Activated T-helper 1 cell treated with anti-CD3 and anti-CD28 coated beads, Interleukin-2, amount 50 U/mL, for 16 hours (primary cell): ENCODE measurements at regions not wholly inside any gene's neighbourhood (a gene's known extent, or its start where the extent isn't known, plus 50 kb on each side); places are given as distances from the start of the nearest gene placed in this dataset.
"Not testable (repeated sequence)": the region's sequence is repeated elsewhere in the genome, so short reads cannot be mapped to it uniquely, and the experiment has no call there.

ENCODE experiments used
- DNase-seq, 2 donors: peaks; one replicate each; pipeline ENCODE4 v3.0.0-alpha.2; 2020; ENCODE audit warnings: low read depth in 1 of 2, low spot score in 1 of 2

- DNase-seq: no peak
Observed at GRCh38 chr18:59801576-59801975, 98.2 kb upstream of the PMAIP1 start.

- no peak for DNase-seq
Observed at GRCh38 chr18:59800897-59801296, 98.9 kb upstream of the PMAIP1 start.

- DNase-seq: no peak
Observed at GRCh38 chr18:59799383-59800015, 100.3 kb upstream of the PMAIP1 start.

- DNase-seq: no peak
Observed at GRCh38 chr18:59795882-59796281, 98.7 kb upstream of the CCBE1 start.

- DNase-seq: no peak
Observed at GRCh38 chr18:59792353-59792752, 95.1 kb upstream of the CCBE1 start.

GRCh38 chr18:59790346-59790936, 93.2 kb upstream of the CCBE1 start:
- DNase-seq: not testable (repeated sequence)

- DNase-seq: no peak
Observed at GRCh38 chr18:59788791-59789106, 91.5 kb upstream of the CCBE1 start.

GRCh38 chr18:59787998-59788790, 91.0 kb upstream of the CCBE1 start:
- DNase-seq: no peak

- DNase-seq: no peak
Observed at GRCh38 chr18:59784694-59785093, 87.5 kb upstream of the CCBE1 start.

GRCh38 chr18:59783138-59783537, 85.9 kb upstream of the CCBE1 start:
- DNase-seq: no peak

- no peak for DNase-seq
Observed at GRCh38 chr18:59779979-59780378, 82.8 kb upstream of the CCBE1 start.

GRCh38 chr18:59778434-59778833, 81.2 kb upstream of the CCBE1 start:
- no peak for DNase-seq

- no peak for DNase-seq
Observed at GRCh38 chr18:59777636-59778035, 80.4 kb upstream of the CCBE1 start.

- no peak for DNase-seq
Observed at GRCh38 chr18:59769129-59769865, 72.1 kb upstream of the CCBE1 start.

GRCh38 chr18:59768409-59768808, 71.2 kb upstream of the CCBE1 start:
- no peak for DNase-seq

- DNase-seq: no peak
Observed at GRCh38 chr18:59767732-59768131, 70.5 kb upstream of the CCBE1 start.

GRCh38 chr18:59765343-59765742, 68.1 kb upstream of the CCBE1 start:
- DNase-seq: no peak

- no peak for DNase-seq
Observed at GRCh38 chr18:59764281-59764680, 67.1 kb upstream of the CCBE1 start.

- DNase-seq: no peak
Observed at GRCh38 chr18:59763541-59764136, 66.4 kb upstream of the CCBE1 start.

- DNase-seq: no peak
Observed at GRCh38 chr18:59760619-59761600, 63.7 kb upstream of the CCBE1 start.
